ENCODE measurements at regions not wholly inside any gene's neighbourhood (a gene's known extent, or its start where the extent isn't known, plus 50 kb on each side); places are given as distances from the start of the nearest gene placed in this dataset.

DNA sequence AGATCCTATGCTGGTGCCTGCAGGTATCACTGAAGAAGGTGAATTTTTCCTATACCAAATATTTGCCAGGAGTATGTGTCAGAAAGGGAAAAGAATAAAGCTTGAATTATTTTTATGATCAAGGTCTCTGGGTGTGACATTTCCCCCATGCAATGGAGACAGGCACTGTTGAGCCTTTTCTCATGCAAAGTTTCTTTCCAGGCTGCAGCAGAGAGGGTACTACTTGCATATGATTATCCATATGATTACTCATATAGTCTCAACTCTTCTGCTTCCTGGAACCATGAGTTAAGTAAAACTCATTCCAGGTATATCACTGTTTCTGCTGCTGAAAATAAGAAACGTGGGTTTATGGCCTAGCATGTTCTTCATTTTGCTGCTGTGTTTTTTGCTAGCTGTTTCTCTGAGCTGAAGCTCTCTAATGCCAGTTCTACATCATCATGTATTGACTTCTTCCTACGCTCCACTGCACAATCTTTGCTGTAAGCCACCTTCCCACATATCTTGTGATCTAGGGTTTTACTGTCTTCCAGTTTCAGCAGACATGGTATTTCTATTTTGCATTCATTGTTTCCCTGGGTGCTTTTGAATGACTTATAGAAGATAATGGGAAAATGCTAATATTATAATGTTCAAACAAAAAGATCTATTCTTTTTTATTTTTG, 278.7 kb upstream of the GPC6 start:
- Histone ChIP-seq H3K36me3 (ENCODE audit: control insufficient read depth, insufficient read depth, low read length) (no peaks in the 10 kb centered on the region), H2AK5ac (ENCODE audit: low read depth, low read length) (no peak overlapping the region), H3K23ac (ENCODE audit: low read depth, low read length) (no peak overlapping the region), H3K79me1 (ENCODE audit: low read depth in 1 of 2, low read length in 2 of 2) (no peaks in the 10 kb centered on the region), H3K4me2 (ENCODE audit: low read depth, low read length) (no peak overlapping the region), H3K9me1 (ENCODE audit: insufficient read depth, low read length) (no peaks in the 10 kb centered on the region), H2AFZ (replicated peaks; ENCODE audit: low read length, poor library complexity) (no peak overlapping the region), H2BK5ac (ENCODE audit: low read depth, low read length, poor library complexity, severe bottlenecking) (no peak overlapping the region), H4K20me1 (ENCODE audit: insufficient read depth, low read length) (no peaks in the 10 kb centered on the region), H3K9me3 (ENCODE audit: control insufficient read depth, insufficient read depth, low read length) (no peaks in the 10 kb centered on the region), H3K27ac (ENCODE audit: insufficient read depth, low read length) (no peak overlapping the region), H3K4me3 (ENCODE audit: insufficient read depth, low read depth, low read length) (no peak overlapping the region), H3K27me3 (ENCODE audit: control insufficient read depth, insufficient read depth, low read length) (no peaks in the 10 kb centered on the region), H4K5ac (ENCODE audit: low read depth, low read length) (no peak overlapping the region), H3K14ac (replicated peaks; ENCODE audit: low read depth, low read length) (no peak overlapping the region), H2BK15ac (ENCODE audit: low read depth, low read length) (no peak overlapping the region), H2AK9ac (replicated peaks; ENCODE audit: low read depth, low read length, poor library complexity) (no peak overlapping the region), H3K4ac (ENCODE audit: low read depth, low read length) (no peak overlapping the region), H4K8ac (ENCODE audit: low read depth in 2 of 2, low read length in 2 of 2) (no peak overlapping the region), H3K56ac (ENCODE audit: extremely low read depth, insufficient read depth, low read length) (no peak overlapping the region), H2BK20ac (ENCODE audit: low read depth, low read length) (no peak overlapping the region), H4K91ac (ENCODE audit: insufficient read depth, low read depth, low read length) (no peak overlapping the region), H3K18ac (ENCODE audit: low read depth, low read length) (no peak overlapping the region), H3K9ac (ENCODE audit: low read depth, low read length) (no peak overlapping the region), H2BK120ac (ENCODE audit: low read depth, low read length) (no peak overlapping the region), H3K4me1 (ENCODE audit: control insufficient read depth, insufficient read depth, low read length) (no peaks in the 10 kb centered on the region)
- no peak for DNase-seq
- dilution Hi-C loops (cut with HindIII; ENCODE audit: low sequenced_read_pairs, unreplicated experiment) (no loop called here), in situ Hi-C loops (cut with MboI; ENCODE audit: low sequenced_read_pairs) (no loop called here), intact Hi-C loops (cut with micrococcal nuclease) (no loop called here)
- CTCF ChIA-PET: no interaction called here
- WGBS, 2 experiments (ENCODE audit: extremely low coverage in 2 of 2, insufficient read length in 1 of 2): no CpG with 5 or more reads among the region's 2 CpGs
- POLR2A ChIA-PET (ENCODE audit: unreplicated experiment): no interaction called here
- BruUV-seq (replicated peaks): no TSS peak
- no peak for TF ChIP-seq SMC3 (IDR thresholded peaks at IDR 0.05; ENCODE audit: low read depth, low read length)
- TF ChIP-seq MAFK (IDR thresholded peaks at IDR 0.05; ENCODE audit: low read depth, low read length): no peak
- no peak for TF ChIP-seq MAZ (IDR thresholded peaks at IDR 0.05; ENCODE audit: borderline replicate concordance, low read depth, low read length)
- no peak for TF ChIP-seq RFX5 (IDR thresholded peaks at IDR 0.05; ENCODE audit: low read depth, low read length)
- TF ChIP-seq BHLHE40 (IDR thresholded peaks at IDR 0.05; ENCODE audit: low read depth, low read length): no peak
- TF ChIP-seq FOS (IDR thresholded peaks at IDR 0.05; ENCODE audit: low read depth, low read length): no peak
- TF ChIP-seq, protein P1, sequence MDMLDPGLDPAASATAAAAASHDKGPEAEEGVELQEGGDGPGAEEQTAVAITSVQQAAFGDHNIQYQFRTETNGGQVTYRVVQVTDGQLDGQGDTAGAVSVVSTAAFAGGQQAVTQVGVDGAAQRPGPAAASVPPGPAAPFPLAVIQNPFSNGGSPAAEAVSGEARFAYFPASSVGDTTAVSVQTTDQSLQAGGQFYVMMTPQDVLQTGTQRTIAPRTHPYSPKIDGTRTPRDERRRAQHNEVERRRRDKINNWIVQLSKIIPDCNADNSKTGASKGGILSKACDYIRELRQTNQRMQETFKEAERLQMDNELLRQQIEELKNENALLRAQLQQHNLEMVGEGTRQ (IDR thresholded peaks at IDR 0.05; ENCODE audit: low read depth, low read length): no peak
- TF ChIP-seq NFE2L2 (IDR thresholded peaks at IDR 0.05; ENCODE audit: low read depth, low read length): no peak
- no peak for TF ChIP-seq CEBPB (IDR thresholded peaks at IDR 0.05; ENCODE audit: low read depth, low read length)
- ATAC-seq (ENCODE audit: low read depth): no peak
